Effector memory CD8-positive, alpha-beta T cell (primary cell): ENCODE measurements at regions not wholly inside any gene's neighbourhood (a gene's known extent, or its start where the extent isn't known, plus 50 kb on each side); places are given as distances from the start of the nearest gene placed in this dataset.
"Not testable (repeated sequence)": the region's sequence is repeated elsewhere in the genome, so short reads cannot be mapped to it uniquely, and the experiment has no call there.

ENCODE experiments used
- ATAC-seq: fragments of 150-1000 bp; cut with Tn5 transposase; replicated peaks from 2 replicates; pipeline ENCODE4 v1.10.0; 2021; ENCODE audit warnings: mild to moderate bottlenecking, moderate library complexity
- DNase-seq, 3 experiments: peaks; one replicate each; pipeline ENCODE4 v3.0.0; 2021
- H3K27ac Mint-ChIP-seq, 2 donors: one replicate each; pipeline ENCODE4 v1.8.0; 2022; ENCODE audit warnings: mild to moderate bottlenecking in 2 of 2, mixed read lengths in 2 of 2, moderate library complexity in 2 of 2
- H3K27me3 Mint-ChIP-seq, 2 donors: one replicate each; pipeline ENCODE4 v1.8.0; 2022; ENCODE audit warnings: mixed read lengths in 2 of 2
- H3K36me3 Mint-ChIP-seq: one replicate; pipeline ENCODE4 v1.8.0; 2022; ENCODE audit warnings: mild to moderate bottlenecking, moderate library complexity, mixed read lengths; ENCODE audit not compliant: insufficient read depth
- H3K4me1 Mint-ChIP-seq, 2 donors: one replicate each; pipeline ENCODE4 v1.8.0; 2022; ENCODE audit warnings: low read depth in 2 of 2, mixed read lengths in 2 of 2
- H3K4me3 Mint-ChIP-seq, 2 donors: one replicate each; pipeline ENCODE4 v1.8.0; 2022; ENCODE audit warnings: mild to moderate bottlenecking in 2 of 2, mixed read lengths in 2 of 2, moderate library complexity in 2 of 2
- H3K9me3 Mint-ChIP-seq, 2 donors: one replicate each; pipeline ENCODE4 v1.8.0; 2022; ENCODE audit warnings: mixed read lengths in 2 of 2

DNA sequence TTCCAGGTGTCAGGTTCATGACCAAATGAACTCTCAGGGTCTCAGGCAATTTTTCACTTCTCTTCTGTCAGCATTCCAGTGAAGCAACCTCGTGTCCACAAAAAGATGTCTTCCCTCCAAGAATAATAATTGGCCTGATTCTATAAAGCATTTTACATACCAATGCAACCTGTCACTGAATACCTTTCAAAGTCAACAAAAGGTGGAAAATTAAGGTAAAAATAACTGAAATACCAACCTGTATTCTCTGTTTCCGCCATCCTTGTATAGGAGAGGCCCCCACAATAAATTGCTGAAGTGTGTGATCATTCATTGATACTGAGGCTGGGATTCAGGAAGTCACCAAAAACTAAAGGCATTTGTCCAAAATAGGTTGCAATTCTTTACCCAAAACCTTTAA is 77.4 kb upstream of the TMEM45B start:
- H3K27ac Mint-ChIP-seq, result no peak overlapping the region
- ATAC-seq, result no peak
- no peak overlapping the region for H3K4me3 Mint-ChIP-seq
- peaks cover 26 to 57% of the 10 kb centered on the region in 2 donors for H3K27me3 Mint-ChIP-seq
- peaks cover 3% of the 10 kb centered on the region for H3K36me3 Mint-ChIP-seq
- no peaks in the 10 kb centered on the region for H3K9me3 Mint-ChIP-seq
- H3K4me1 Mint-ChIP-seq, result no peaks in the 10 kb centered on the region
- DNase-seq, result no peak

DNA sequence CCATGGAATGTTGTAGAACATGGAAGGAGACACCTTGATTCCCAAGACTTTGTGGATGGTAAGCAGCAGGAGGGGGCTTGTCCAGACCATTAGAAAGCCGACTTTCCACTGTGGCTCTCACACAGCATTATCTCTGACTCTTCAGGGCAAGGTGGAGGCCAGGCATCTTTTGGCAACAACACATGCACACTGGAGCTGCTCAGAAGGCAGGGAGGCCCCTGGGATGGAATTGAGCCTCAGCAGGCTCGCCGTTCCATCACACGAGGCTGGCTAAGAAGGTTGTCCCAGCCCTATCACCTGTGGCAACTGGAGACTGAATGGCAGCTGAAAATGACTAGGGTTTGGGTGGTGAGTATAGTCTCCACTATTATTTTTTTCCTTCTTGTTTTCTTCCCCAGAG is 76.3 kb upstream of the TMEM45B start:
- no peaks in the 10 kb centered on the region for H3K36me3 Mint-ChIP-seq

DNA sequence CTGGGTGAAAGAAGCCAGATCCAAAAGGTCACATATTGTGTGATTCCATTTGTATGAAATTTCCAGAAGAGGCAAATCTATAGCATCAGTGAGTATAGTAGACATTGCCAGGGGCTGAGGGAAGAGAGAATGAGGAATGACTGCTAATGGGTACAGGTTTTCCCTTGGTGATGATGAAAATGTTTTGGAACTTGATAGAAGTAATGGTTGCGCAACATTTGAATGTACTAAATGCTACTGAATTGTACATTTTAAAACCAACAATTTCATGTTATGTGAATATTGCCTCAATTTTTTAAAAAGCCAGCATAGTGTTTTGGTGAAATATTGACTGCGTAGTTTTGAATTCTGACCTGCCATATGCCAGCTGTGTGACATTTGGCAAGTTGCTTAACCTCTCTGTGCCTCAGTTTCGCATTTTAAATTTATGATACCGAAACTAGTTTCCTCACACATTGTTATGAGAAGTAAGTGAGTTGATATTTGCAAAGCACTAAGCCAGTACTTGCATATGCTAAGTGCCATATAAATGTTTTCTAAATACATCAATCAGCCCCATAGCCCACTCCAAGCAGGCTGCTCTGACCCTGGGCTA is 75.4 kb upstream of the TMEM45B start:
- Mint-ChIP-seq H3K4me1 (no peaks in the 10 kb centered on the region), H3K27ac (no peak overlapping the region), H3K36me3 (no peaks in the 10 kb centered on the region), H3K4me3 (no peak overlapping the region), H3K9me3 (no peaks in the 10 kb centered on the region), H3K27me3 (peaks cover 12 to 49% of the 10 kb centered on the region in 2 donors)
- DNase-seq, result no peak
- ATAC-seq, result no peak

More for the DNA sequence above, 76.3 kb upstream of the TMEM45B start:
- no peak overlapping the region for H3K27ac Mint-ChIP-seq
- H3K4me1 Mint-ChIP-seq, result no peaks in the 10 kb centered on the region
- no peak for DNase-seq
- H3K9me3 Mint-ChIP-seq, result no peaks in the 10 kb centered on the region
- H3K27me3 Mint-ChIP-seq, result peaks cover 15 to 48% of the 10 kb centered on the region in 2 donors
- no peak overlapping the region for H3K4me3 Mint-ChIP-seq
- no peak for ATAC-seq

DNA sequence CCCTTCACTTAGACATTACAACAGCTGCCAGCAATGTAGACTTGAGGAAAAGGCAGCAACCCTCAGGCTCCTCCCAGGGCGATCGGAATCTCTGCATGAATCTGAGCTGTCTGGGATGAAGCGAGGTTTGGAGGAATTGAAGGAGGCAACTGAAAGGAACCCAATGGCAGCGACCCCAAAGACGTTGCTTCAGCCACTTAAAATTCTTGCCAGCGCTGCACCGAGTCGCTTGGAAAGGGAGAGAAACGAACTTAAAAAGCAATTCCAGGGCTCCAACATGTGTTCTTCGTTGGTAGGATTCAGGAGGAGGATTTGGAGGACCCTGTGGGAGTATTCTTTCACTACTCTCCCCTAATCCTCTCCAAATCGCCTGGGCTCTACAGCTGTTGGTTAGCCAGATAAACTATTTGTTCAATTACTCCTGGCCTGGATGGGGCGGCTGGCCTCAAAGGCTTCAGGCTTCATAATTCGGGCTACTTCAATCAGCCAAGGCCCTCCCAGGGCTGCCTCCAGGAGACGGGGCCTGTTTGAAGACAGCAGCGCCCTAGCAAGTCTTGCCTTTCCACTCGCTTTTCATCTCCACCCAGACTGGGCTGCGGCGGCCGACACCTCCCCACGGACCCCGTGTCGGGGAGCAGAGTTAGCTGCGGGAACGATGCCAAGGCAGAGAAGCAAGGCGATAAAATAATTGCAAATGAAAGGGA is 72.4 kb upstream of the TMEM45B start:
- no peaks in the 10 kb centered on the region for H3K9me3 Mint-ChIP-seq
- DNase-seq, result no peak
- peaks cover 22 to 57% of the 10 kb centered on the region in 2 donors for H3K27me3 Mint-ChIP-seq
- ATAC-seq, result no peak
- H3K36me3 Mint-ChIP-seq, result no peaks in the 10 kb centered on the region
- no peak overlapping the region for H3K4me3 Mint-ChIP-seq
- no peak overlapping the region for H3K27ac Mint-ChIP-seq
- no peaks in the 10 kb centered on the region for H3K4me1 Mint-ChIP-seq

DNA sequence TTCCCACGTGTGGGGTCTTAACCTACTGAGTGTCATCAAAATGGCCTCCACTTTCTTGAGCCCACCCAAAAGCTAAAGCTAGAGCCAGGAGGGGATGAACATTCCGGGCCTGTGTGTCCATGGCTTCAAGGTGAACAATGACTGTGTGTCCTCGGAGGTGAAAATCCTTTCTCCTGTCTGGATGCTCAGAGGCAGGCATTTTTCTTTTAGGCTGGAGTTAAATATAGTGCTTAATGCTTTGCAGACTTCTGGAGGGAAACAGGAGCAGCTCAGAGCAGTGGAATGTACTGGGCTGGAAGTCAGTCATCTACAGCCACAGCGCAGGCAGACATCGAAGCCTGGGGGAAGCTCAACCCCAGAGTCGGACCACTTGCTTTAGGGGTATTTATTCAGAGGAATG is 68.6 kb upstream of the TMEM45B start:
- Mint-ChIP-seq H3K27me3 (peaks cover 27 to 56% of the 10 kb centered on the region in 2 donors), H3K27ac (no peak overlapping the region), H3K36me3 (no peaks in the 10 kb centered on the region), H3K4me3 (no peak overlapping the region), H3K9me3 (no peaks in the 10 kb centered on the region), H3K4me1 (peaks cover 0 to 2% of the 10 kb centered on the region in 2 donors)
- ATAC-seq (no peak), DNase-seq (no peak)

DNA sequence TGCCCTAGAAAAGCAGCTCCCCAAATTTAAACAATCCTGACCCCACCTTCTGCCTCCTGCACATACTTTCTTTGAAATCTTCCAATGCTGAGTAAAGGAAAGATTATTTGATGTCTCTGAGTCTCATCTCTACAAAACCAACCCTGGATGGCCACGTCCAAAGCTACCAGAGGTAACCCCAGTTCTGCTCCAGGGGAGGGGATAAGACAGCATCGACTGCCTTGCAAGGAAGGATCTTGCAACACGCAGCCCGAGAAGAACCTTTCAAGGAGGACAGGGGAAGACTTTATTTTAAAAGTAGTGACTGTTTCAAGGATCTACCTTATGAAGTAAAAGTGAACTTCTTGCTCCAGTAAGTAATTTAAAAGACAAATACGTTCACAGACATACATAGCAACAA is 66.5 kb upstream of the TMEM45B start:
- no peaks in the 10 kb centered on the region for H3K36me3 Mint-ChIP-seq

DNA sequence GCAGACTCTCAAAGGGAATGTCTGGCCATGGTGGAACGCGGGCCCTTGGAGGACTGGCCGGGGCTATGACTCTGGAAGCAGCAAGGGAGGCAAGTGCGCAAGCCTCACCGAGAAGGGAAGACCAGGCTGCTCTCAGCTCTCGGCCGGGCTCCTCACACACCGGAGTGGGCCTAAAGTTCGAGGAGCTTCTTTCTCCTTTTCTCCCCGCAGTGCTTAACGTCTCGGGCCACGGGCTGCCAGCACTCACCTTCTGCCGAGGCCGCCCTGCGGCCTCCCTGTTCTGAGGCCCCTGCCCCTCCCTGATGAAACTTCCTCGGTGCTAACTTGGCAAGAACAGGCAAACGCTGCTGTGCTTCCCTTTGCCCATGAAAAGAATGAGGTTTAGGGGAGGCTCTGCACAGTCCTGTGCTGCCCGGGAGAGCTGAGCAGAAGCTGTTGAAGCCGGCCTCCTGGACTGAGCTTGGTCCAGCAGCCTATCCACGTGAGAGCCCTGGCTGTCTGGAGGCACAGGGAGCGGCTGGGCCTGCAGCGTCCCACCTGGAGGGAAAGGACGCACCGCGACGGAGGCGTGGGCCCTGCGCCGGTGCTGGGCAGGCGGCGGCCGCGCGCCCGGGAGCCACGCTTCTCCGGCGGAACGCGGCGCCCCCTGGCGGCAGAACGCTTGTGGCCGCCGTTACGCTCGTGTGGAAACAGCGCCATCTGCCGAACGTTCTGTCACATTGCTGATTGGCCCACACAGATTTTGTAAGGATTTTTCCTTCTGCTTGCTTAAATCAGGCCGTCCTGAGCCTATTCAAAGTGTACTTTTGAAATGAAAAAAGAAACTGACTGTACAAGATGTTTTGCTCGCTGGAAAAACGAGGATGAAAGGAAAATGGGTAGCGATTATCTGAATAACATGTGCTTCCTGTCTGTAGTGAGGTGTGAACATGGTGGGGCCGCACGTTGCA is 65.0 kb upstream of the TMEM45B start:
- H3K36me3 Mint-ChIP-seq, result no peaks in the 10 kb centered on the region
- peak overlapping the region in 1 of 2 donors; percentile 23 for H3K4me3 Mint-ChIP-seq
- no peaks in the 10 kb centered on the region for H3K9me3 Mint-ChIP-seq
- ATAC-seq (peak; percentile 94), DNase-seq (peak; percentile 68 to 77 (median 69))
- H3K4me1 Mint-ChIP-seq, result peaks cover 0 to 2% of the 10 kb centered on the region in 2 donors
- H3K27me3 Mint-ChIP-seq, result peaks cover 32 to 66% of the 10 kb centered on the region in 2 donors
- H3K27ac Mint-ChIP-seq, result no peak overlapping the region

More for the DNA sequence above, 66.5 kb upstream of the TMEM45B start:
- H3K9me3 Mint-ChIP-seq, result no peaks in the 10 kb centered on the region
- no peak for ATAC-seq
- H3K27ac Mint-ChIP-seq, result no peak overlapping the region
- DNase-seq, result no peak
- H3K4me3 Mint-ChIP-seq, result no peak overlapping the region
- peaks cover 0 to 2% of the 10 kb centered on the region in 2 donors for H3K4me1 Mint-ChIP-seq
- peaks cover 32 to 61% of the 10 kb centered on the region in 2 donors for H3K27me3 Mint-ChIP-seq

DNA sequence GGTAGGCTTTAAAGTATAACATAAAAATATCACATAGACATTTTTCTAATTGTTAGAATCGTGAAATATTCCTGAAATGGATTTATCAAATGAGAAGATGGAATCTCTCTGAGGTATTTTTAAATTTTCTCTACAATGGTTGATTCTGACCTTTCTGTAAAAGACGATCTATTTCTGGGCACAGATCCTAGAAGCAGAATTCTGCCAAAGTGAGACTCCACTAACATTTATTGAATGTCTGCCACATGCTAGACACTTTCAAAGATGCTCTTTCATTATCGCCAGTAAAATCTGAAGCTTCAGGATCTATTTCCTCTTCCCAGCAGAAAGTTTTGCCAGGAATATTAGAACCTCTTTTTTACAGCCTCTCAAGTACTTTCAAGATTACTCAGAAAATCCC is 64.1 kb upstream of the TMEM45B start:
- DNase-seq (no peak), ATAC-seq (no peak)
- Mint-ChIP-seq H3K4me3 (no peak overlapping the region), H3K27ac (no peak overlapping the region), H3K27me3 (peaks cover 26 to 66% of the 10 kb centered on the region in 2 donors), H3K4me1 (peaks cover 0 to 2% of the 10 kb centered on the region in 2 donors), H3K36me3 (no peaks in the 10 kb centered on the region), H3K9me3 (peaks cover 0 to 5% of the 10 kb centered on the region in 2 donors)

DNA sequence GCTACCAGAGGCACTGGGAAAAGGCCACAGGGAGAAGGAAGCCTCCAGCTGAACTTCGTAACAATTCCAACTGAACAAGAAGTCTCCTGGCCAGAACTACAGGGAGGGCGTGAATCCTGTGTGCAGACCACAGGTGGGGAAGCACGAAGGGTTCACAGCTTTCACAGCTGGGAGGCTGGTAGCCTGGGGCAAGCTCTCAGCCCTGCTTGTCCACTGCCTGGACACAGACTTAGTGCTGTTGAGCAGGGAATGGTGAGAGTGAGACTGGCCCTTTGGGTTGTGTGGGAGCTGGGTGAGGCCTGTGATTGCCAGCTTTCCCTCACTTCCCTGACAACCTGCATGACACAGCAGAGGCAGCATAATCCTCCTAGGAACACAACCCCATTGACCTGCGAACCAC is 52.1 kb upstream of the TMEM45B start:
- ATAC-seq, DNase-seq, H3K4me1 Mint-ChIP-seq, H3K4me3 Mint-ChIP-seq, H3K27ac Mint-ChIP-seq, H3K9me3 Mint-ChIP-seq, H3K36me3 Mint-ChIP-seq: not testable (repeated sequence)
- H3K27me3 Mint-ChIP-seq, result peaks cover 37 to 68% of the 10 kb centered on the region in 2 donors

DNA sequence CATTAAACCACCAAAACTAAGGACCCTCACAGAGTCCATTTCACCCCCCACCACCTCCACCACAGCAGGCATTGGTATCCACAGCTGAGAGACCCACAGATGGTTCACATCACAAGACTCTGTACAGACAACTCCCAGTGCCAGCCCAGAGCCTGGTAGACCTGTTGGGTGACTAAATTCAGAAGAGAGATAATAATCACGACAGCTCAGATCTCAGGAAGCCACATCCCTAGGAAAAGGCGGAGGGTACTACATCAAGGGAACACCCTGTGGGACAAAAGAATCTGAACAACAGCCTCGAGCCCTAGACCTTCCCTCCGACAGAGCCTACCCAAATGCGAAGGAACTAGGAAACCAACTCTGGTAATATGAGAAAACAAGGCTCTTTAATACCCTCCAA is 51.4 kb upstream of the TMEM45B start:
- H3K4me1 Mint-ChIP-seq, H3K36me3 Mint-ChIP-seq, H3K4me3 Mint-ChIP-seq, H3K9me3 Mint-ChIP-seq, H3K27ac Mint-ChIP-seq, ATAC-seq, DNase-seq: not testable (repeated sequence)
- peaks cover 31 to 62% of the 10 kb centered on the region in 2 donors for H3K27me3 Mint-ChIP-seq
